GM19438 (cell line): ENCODE measurements at regions not wholly inside any gene's neighbourhood (a gene's known extent, or its start where the extent isn't known, plus 50 kb on each side); places are given as distances from the start of the nearest gene placed in this dataset.
"Not testable (repeated sequence)": the region's sequence is repeated elsewhere in the genome, so short reads cannot be mapped to it uniquely, and the experiment has no call there.

Source experiments
- ATAC-seq: cut with Tn5 transposase; IDR thresholded peaks from one replicate; pipeline ENCODE4 v1.9.1; 2021; ENCODE audit warnings: low read depth; ENCODE audit not compliant: unreplicated experiment

GRCh38 chr5:102554082-102554481, 55.3 kb upstream of the SLCO6A1 start:
- ATAC-seq = no peak

- ATAC-seq = no peak
Observed at GRCh38 chr5:102554728-102555127, 55.9 kb upstream of the SLCO6A1 start.

- peak; percentile 81 for ATAC-seq
Observed at GRCh38 chr5:102561894-102562760, 63.3 kb upstream of the SLCO6A1 start.

GRCh38 chr5:102570747-102571146, 71.9 kb upstream of the SLCO6A1 start:
- no peak for ATAC-seq

GRCh38 chr5:102578362-102578761, 79.6 kb upstream of the SLCO6A1 start:
- ATAC-seq = no peak

GRCh38 chr5:102579379-102579778, 80.6 kb upstream of the SLCO6A1 start:
- no peak for ATAC-seq

- no peak for ATAC-seq
Observed at GRCh38 chr5:102581011-102581410, 82.2 kb upstream of the SLCO6A1 start.

GRCh38 chr5:102582696-102583095, 83.9 kb upstream of the SLCO6A1 start:
- no peak for ATAC-seq

GRCh38 chr5:102583276-102584124, 84.7 kb upstream of the SLCO6A1 start:
- ATAC-seq = no peak

- ATAC-seq = no peak
Observed at GRCh38 chr5:102589661-102590060, 90.9 kb upstream of the SLCO6A1 start.

GRCh38 chr5:102590467-102590866, 91.7 kb upstream of the SLCO6A1 start:
- ATAC-seq = no peak

GRCh38 chr5:102591650-102592049, 92.8 kb upstream of the SLCO6A1 start:
- ATAC-seq = no peak

- ATAC-seq = not testable (repeated sequence)
Observed at GRCh38 chr5:102592586-102592985, 93.8 kb upstream of the SLCO6A1 start.

GRCh38 chr5:102594192-102594591, 95.4 kb upstream of the SLCO6A1 start:
- no peak for ATAC-seq

- ATAC-seq = no peak
Observed at GRCh38 chr5:102595332-102595731, 96.5 kb upstream of the SLCO6A1 start.

GRCh38 chr5:102596113-102596512, 97.3 kb upstream of the SLCO6A1 start:
- peak; percentile 52 for ATAC-seq

GRCh38 chr5:102596951-102597350, 98.2 kb upstream of the SLCO6A1 start:
- ATAC-seq = no peak

GRCh38 chr5:102599289-102599688, 100.5 kb upstream of the SLCO6A1 start:
- no peak for ATAC-seq

- ATAC-seq = no peak
Observed at GRCh38 chr5:102600964-102601363, 102.2 kb upstream of the SLCO6A1 start.

- ATAC-seq = no peak
Observed at GRCh38 chr5:102603670-102604069, 104.9 kb upstream of the SLCO6A1 start.

- ATAC-seq = no peak
Observed at GRCh38 chr5:102608414-102608813, 109.6 kb upstream of the SLCO6A1 start.

GRCh38 chr5:102611312-102611711, 112.5 kb upstream of the SLCO6A1 start:
- no peak for ATAC-seq
